ENCODE measurements at regions not wholly inside any gene's neighbourhood (a gene's known extent, or its start where the extent isn't known, plus 50 kb on each side); places are given as distances from the start of the nearest gene placed in this dataset.
"Not testable (repeated sequence)": the region's sequence is repeated elsewhere in the genome, so short reads cannot be mapped to it uniquely, and the experiment has no call there.

GRCh38 chr5:102666164-102666946 is 88.8 kb upstream of the PAM start:
- DNase-seq = no peak

DNA sequence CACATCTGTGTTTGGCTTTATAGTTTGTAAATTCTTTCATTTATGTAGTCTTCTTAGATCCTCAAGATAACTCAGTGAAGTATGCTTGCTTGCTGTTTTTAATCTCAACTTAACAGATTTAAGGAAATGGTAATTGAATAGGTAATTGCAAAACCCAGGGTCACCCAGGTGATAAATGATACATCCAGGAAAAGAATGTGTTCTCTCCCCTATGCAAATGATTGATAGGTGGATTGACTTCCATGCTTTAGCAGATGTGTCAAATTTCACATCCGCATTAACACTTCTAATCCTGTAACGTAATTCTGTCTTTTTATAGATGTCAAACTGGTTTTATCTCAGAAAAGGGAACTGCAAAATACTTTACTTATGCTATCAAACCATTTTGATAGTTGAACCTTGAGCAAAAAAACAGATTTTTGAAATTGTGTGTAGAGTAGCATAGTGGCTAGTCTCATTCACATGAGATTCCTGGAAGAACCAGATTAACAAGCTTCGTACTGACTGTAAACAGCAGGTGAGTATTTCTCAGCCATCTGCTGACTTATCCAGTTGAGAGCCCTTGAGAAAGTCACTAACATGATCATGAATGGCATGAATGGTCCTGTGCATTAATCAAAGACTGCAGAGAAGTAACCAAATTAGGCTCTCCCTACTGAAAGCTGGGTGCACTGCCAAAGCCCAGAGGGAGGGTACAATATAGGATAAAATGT is 86.7 kb upstream of the PAM start:
- no peak for DNase-seq

- peak; percentile 12 for DNase-seq
Measured at GRCh38 chr5:102670224-102670836, 84.8 kb upstream of the PAM start.

DNA sequence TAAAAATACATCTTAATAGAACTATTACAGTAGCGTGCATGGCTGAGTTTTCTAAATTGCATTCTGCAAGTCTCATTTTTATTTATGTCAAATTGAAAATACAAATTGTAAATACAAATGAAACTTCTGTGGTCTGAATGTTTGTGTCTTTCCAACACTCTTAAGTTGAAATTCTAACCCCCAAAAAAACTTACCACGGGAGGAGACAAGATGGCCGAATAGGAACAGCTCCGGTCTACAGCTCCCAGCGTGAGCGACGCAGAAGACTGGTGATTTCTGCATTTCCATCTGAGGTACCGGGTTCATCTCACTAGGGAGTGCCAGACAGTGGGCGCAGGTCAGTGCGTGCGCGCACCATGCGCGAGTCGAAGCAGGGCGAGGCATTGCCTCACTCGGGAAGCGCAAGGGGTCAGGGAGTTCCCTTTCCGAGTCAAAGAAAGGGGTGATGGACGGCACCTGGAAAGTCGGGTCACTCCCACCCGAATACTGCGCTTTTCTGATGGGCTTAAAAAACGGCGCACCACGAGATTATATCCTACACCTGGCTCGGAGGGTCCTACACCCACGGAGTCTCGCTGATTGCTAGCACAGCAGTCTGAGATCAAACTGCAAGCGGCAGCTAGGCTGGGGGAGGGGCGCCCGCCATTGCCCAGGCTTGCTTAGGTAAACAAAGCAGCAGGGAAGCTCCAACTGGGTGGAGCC is 83.9 kb upstream of the PAM start:
- not testable (repeated sequence) for DNase-seq

- DNase-seq = no peak
Measured at GRCh38 chr5:102678267-102679058, 76.6 kb upstream of the PAM start.

DNA sequence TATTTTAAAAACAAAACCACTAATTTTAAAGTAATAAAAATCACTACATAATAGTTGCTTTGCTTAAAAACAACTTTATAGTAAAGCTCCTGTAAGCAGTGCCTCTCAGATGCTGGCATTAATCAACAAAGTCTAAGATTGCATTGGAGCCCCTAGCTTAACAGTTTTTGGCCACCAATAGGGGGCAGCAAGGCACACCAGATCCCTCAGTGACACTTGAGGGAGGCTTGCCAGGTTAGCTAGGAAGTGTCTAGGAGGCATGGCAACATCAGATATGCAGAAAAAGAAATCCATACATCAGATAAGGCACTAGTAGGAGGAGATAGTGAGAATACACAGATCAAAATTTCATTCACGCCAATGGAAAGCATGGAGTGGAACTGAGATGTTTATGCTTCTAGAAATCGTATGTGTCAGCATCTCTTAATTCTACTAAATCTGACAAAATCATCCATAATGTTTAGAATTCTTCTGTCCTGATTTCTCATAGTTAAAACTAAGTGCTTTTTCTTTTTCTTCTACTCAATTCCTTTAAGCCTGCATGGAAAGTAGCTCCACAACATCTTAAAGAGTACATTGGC is 73.6 kb upstream of the PAM start:
- DNase-seq = peak; percentile 68

- DNase-seq = no peak
Measured at GRCh38 chr5:102682101-102682647, 72.9 kb upstream of the PAM start.

DNA sequence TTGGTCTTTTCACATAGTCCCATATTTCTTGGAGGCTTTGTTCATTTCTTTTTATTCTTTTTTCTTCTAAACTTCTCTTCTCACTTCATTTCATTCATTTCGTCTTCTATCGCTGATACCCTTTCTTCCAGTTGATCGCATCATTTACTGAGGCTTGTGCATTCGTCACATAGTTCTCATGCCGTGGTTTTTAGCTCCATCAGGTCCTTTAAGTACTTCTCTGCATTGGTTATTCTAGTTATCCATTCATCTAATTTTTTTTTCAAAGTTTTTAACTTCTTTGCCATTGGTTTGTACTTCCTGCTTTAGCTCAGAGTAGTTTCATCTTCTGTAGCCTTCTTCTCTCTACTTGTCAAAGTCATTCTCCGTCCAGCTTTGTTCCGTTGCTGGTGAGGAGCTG is 67.0 kb upstream of the PAM start:
- DNase-seq = not testable (repeated sequence)

GRCh38 chr5:102688581-102689342 is 66.3 kb upstream of the PAM start:
- not testable (repeated sequence) for DNase-seq

- DNase-seq = no peak
Measured at GRCh38 chr5:102690910-102691309, 64.2 kb upstream of the PAM start.

GRCh38 chr5:102691434-102691833 is 63.7 kb upstream of the PAM start:
- no peak for DNase-seq

DNA sequence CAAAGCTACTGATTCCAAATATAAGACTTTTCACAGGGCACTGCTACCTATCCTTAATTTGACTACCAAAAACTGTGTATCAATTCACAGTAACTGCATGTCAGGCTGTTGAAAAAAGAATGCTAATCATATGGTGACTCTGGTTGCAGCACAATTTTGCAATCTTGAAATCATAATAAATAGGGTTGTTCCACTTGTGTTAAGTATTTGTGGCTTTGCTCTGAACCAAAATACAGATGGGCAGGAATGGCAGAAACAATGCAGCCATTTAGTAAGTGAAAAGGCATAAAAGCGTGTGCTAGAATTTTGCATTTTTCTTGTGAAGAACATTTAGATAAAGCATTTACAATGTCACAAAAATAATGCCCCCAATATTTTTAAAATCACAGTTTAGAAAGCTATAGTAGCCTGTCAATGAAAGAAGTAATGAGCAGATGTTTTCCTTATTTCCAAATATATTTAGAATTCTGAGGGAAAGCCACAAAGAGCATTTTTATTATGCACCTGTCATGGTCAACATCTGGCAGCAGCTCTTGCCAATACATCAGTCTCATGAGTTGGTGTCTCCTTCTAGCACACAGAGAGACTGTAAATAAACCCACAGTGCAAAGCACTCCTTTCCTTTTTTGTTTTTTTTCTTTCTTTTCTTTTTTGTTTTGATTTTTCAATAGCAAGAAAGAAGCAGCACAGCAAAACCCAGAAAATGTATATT is 54.8 kb upstream of the PAM start:
- DNase-seq = no peak

DNA sequence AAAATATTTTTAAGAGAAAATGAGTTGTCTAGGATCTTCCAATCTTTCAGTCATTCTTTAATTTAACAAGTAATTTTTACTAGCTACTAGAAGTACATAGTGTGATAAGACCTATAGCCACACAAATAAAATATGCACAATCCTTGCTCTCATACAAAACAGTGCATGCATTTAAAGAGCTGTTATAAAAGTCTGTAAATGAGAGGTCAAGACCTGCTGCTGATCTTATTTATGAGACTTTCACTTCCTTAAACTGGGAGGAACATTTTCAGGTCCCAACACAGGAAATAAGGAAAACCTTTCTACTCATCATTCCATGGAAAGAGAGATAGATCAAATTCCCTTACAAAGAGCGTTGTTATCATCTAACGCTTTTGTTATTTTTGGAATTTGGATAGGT is 54.2 kb upstream of the PAM start:
- no peak for DNase-seq

DNA sequence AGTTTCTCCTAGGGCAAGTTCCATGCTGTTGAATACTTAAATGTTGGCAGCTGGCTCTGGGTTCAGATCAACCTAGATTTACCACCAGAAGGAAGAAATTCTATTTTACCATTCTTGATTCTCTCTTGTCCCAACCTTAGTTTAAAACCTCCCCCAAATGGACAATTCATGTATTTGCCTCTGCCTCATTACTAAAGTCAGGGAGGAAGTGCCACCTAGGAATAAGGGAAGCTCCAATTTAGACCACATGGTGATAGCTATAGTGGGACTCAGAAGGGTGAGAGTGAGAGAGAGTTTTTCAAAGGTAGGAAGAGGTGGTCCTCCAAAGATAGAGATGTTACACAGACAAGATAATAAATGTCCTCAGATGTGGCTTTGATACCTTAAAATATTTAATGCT is 53.4 kb upstream of the PAM start:
- DNase-seq = no peak
